ENCODE measurements at regions not wholly inside any gene's neighbourhood (a gene's known extent, or its start where the extent isn't known, plus 50 kb on each side); places are given as distances from the start of the nearest gene placed in this dataset.
"Not testable (repeated sequence)": the region's sequence is repeated elsewhere in the genome, so short reads cannot be mapped to it uniquely, and the experiment has no call there.

DNA sequence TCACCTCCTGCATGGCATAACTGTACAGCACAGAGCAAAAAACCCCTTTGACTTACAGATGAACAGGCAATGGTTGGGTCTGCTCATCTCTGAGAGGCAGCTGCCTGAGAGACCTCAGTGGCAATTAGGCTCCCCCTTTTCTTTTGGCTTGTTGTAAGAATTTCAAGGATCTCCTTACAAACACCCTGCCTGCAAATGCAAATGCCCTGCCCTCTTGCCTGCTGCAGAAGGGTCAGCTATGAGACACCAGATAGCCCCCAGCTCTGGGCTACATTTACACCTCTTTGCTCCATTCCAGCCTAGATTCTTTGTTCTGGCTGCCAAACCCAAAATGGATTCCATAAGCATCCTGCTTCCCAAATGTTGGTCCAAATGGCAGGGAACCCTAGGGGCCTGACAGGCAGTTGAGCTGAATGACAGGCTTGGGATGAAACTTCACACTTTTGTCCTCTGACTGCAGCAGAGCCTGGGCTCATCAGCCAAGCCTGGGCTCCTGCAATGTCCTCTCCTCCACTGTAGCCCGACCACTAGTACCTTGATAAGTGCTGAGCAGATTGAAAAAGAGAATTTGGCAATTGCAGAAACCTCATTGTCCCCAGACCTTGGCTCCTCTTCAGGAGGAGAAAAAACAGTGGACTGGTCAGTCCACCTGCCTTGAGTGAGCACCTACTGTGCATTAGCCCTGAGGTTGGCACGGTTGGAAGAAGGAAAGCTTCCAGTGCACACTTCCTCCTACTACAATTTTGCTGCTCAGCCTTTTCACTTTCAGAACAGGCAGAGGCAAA is 678.3 kb downstream of the BCL11A start:
- no peak for DNase-seq (ENCODE audit: low read depth)

DNA sequence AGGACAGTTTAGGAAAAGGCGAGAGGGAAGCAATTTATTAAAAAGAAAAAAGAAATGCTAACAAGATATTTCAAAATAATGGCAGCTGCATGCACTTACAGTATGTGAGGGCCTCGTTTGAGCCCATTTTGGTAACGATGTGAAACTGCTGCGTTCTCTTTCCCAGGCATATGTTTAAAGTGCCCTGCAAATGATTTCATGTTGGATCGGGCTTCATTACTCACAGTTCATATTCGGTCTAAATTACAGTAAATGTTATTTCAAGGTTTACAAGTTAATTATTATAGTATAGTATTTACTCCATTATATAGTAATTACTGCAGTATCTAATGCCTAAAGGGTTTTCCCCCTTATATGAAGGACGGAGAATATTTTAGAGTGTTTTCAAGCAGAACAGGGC is 679.1 kb downstream of the BCL11A start:
- no peak for DNase-seq (ENCODE audit: low read depth)

DNA sequence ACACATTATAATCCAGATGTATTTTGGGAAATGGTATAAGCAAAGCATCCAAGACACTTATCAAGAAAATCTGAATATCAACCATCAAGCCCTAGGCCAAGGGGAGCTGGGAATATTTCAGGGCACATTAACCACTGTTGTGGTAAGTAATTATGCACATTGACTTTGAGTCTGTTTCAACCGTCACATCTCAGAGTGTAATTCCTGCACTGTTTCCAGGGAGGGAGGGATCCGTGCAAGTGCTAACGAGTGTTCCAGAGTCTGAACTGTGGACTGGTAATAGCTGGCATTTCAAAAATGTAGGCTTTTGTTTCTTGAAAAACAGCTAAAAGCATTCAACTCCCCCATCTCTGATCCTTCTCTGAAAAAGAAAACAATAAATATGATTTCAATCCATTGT is 681.6 kb downstream of the BCL11A start:
- no peak for DNase-seq (ENCODE audit: low read depth)

DNA sequence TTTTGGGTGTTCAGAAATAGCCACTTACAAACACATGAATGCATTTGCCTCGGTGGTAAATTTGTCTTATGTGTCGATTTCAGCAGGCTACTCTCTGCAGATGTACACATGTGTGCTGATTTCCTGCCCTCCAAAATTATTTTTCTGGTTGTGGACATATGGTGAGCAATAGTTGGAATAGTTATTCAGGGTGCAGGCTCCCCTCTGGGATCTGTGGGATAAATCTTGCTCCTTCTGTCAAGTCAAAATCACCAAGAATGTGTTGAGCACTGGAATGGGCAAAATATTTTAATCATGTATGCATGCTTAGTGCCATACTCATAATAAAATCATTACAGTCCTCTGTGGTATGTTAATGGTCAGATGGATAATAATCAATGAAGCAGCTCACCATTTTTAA is 684.5 kb downstream of the BCL11A start:
- DNase-seq (ENCODE audit: low read depth) = no peak

DNA sequence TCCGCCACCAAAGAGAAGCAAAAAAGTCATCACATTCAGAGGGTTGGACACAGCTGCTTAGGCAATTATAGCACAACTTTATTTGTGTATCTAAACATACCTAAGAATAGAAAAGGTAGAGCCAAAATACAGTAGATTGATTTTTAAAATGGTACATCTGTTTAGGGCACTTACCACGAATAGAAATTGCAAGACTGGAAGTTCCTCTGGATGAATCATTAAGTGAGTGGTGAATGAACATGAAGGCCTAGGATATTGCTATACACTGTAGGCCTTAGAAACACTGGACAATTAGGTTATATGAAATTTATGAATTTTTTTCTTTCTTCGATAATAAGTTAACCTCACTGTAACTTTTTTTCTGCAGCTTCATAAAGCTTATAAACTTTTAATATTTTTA is 687.0 kb downstream of the BCL11A start:
- no peak for DNase-seq (ENCODE audit: low read depth)

DNA sequence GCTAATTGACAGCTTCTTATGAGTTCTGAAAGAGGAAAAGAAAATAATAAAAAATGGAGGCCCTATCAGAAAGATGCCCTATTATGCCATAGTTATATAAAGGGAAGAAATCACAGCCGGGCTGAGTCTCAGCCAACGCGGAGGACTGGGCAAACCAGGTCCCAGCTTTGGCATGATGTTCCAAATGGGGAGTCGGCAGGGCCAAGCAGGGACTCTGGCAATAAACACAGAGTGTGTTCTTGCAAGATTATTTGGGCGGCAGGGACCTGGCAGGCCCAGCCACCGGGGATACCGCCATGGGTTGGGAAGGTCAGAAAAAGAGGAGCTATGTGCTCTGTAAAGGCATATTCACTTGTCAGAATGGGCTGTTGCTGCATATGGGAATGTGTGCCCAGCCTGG is 694.9 kb downstream of the BCL11A start:
- DNase-seq (ENCODE audit: low read depth) = no peak

DNA sequence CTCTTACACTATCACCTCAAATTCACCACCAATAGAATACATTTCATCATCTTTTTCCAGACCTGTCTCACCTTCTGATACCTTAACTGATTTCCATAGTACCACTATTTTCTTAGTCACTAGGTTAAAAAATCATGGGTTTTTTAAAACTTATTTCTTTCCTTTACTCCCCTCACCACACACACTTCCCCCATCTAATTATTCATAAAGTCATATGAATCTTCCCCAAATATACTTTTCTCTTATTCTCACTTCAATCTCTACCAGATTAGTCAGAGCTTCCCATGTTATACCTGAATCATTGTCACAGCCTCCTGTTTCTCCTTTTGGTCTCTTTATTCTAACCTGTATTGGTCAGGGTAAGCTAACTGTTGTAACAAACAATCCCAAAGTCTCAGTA is 696.3 kb downstream of the BCL11A start:
- DNase-seq (ENCODE audit: low read depth) = no peak

DNA sequence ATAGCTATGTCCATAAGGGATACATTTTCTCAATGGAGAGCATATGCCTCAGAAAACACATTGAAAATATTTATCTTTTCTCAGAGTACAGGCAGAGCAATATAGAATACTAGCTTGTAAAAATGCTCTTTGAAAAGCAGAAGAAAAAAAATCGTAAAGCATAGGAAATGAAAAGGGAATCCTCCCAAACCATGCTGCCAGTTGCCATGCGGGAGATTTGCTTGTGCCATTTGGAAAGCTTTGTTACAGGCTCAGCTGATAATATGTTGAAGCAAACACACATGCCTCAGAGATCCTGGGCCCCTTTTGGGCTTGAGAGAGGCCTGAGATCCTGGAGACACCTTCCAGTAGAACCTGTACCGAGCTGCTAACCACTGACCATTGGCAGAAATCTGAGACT is 697.1 kb downstream of the BCL11A start:
- no peak for DNase-seq (ENCODE audit: low read depth)

DNA sequence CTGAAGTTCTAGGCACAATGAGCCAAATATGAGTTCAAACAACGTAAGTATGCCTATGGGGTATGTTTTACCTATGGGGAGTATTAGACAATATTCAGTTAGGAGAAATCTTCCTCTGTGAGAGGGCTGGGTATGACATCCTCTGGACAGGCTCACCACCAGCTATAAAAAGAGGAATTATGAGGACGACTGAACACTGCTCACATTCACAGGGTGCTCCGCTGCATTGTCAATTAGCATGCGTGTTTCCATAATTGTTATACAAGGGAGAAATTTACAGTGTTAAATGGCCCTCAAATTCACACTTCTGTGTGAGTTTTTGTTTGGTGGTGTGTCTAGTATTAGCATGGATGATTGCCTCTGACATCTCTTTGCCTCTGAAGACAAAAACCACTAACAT is 700.4 kb downstream of the BCL11A start:
- DNase-seq (ENCODE audit: low read depth) = no peak

DNA sequence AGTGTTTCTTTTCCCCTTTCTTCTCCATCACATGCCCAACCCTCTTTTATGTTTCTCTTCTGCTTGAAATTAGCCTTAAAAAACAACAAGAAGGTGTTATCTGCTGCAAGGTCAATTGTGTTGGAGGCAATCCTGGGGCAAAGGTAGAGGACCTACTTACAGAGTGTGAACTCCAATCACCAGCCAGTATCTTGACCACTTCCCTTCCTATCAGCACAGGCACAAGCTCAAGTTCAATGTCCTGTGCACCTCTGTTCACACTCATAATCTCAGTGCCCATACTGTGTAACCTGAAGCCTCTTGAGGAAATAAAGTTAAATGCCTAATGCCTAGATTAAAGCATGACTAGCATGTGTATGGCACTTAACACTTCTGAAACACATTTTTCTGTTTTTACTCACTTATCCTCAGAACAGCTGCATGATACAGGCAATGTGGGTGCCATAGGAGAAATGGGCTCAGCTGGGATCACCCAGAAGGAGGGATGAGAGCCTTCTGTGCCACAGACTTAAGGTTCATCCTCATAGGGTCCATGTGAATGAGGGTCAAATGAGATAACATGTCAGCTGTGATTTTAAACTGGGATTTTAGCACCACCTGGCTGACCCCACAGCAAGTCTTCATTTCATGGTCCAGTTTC is 701.5 kb downstream of the BCL11A start:
- DNase-seq (ENCODE audit: low read depth) = no peak

DNA sequence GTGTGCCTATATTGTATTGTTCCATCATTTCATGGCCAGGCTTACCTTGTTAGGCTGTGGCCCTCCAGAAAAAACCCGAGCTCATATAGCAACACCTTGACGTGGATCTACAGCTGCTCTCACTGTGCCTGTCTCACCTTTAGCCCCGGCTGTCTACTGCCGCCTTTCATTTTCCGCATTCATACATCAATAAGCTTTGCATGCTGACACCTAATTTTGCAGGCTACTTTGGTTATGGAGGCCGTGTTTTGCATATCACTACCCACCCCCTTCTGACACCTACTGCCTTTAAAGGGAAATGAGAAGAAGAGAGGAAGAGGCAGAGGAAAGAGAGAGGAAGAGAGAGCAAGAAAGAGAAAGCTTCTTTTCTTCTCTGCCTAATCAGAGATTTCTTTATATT is 702.9 kb downstream of the BCL11A start:
- no peak for DNase-seq (ENCODE audit: low read depth)

DNA sequence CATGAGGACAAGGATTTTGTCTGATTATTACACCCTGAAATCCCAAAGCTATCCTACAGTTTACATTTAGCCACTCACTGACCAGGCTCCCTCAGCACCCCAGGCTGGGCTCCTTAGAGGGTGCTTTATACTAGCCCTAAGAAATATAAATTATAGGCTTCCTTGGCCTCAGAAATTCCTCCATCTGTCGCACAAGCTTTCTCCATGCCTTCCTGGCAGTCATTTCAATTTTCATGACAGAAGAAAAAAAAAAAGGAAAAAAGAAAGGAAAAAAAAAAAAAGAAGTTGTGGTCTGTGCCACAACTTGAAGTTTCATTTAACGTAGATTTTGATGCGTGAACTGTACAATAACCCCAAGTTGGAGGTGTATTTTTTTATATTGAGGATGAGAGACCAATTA is 719.5 kb downstream of the BCL11A start:
- DNase-seq (ENCODE audit: low read depth) = no peak

DNA sequence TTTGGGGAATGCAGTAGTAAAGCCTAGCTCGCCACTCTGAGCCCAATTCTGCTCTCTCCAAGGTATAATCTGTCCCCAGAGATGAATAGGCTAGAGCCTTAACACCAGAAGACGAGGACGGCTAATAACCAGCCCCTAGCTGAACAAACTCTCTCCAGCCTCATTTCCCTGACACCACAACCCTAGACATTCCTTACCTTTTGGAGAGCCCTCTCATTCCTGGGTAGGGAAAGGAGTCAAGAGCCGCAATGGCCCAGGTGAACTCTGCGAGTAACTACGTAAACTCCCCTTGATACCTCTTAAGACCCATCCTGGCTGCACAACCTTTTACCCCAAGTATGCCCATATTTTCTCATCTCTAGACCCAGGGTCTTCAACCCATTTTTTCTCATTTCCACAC is 722.9 kb downstream of the BCL11A start:
- DNase-seq (ENCODE audit: low read depth) = no peak

DNA sequence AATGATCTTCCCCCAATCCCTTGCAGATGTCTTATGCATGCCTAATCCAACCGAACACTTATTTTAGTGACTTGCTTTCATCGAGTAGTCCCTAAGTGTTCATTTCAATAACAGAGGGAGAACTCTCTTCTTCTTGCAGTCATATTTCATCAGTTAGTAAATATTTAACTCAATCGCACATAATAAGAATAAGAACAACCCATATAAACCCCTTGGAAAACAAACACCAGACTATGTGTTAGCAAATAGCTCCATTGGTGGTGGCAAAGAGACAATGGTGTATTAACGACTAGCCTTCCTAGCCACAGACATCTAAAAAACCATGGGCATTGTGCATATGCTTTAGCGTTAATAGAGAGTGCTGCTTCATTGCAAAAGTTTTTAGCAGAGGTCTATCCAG is 725.8 kb downstream of the BCL11A start:
- no peak for DNase-seq (ENCODE audit: low read depth)

DNA sequence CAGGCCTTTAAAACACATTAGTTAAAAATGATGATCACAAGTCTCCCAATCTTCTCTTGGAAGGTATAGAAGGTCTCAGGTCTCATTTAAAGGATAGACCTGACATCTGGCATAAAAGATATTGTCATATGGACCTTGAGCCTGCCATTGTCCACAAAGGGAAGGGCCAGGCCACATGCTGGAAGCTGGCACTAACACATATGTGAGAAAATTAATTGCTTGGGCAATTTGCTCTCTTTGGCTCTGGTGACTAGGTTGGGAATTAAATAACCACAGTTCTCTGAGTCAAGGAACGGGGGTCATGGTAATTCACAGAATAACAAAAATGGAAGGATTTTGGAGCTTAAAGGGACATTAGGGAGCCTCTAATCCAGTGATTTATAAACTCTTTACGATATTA is 727.3 kb downstream of the BCL11A start:
- no peak for DNase-seq (ENCODE audit: low read depth)

DNA sequence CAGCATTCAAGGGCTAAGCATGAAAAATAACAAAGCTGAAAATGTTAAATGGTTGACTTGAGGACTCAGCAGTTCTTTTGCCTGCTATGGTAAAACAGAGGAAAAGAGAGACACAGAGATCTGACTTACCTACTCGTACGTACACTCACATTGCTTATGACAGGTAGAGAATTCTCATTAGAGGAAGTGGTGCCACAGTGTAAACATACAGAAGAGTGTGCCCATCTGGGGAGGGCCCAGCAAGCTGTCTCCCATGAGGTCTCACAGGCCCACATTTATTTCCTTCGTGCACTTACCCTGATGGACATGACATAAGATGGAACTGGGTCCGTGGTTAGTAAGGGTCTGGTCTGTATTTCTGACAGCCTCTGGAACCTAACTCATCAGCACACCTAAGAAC is 729.1 kb downstream of the BCL11A start:
- DNase-seq (ENCODE audit: low read depth) = no peak

DNA sequence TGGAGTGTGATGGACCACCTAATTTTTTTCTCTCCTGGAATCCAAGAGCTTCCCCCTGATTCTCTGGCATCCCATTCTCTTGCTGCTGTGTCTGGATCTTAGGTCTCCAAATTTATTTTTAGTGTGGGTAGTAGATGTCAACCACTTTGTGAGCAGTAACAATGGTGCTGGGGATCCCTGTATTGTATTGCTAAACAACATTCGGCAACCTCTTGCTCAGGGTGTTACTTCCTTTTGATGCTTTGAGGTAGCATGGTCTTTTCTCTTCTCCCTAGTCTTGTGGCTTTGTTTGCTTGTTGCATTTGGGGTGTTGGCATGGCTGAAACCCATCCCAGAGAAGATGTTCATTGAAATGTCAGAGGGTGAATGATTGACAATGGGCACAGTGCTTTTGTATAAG is 737.4 kb downstream of the BCL11A start:
- DNase-seq (ENCODE audit: low read depth) = no peak

DNA sequence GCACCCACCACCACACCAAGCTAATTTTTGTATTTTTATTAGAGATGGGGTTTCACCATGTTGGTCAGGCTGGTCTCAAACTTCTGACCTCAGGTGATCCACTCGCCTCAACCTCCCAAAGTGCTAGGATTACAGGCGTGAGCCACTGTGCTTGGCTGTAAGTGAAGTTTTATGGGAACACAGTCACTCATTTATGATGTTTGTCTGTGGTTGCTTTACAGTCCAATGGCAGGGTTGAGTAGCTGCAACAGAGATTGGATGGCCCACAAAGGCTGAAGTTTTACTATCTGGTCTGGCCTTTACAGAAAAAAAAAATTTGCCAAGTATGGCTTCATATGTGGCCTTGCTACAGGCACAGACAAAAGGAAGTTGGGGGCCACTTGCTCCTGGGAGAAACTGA is 743.2 kb downstream of the BCL11A start:
- DNase-seq (ENCODE audit: low read depth) = not testable (repeated sequence)

DNA sequence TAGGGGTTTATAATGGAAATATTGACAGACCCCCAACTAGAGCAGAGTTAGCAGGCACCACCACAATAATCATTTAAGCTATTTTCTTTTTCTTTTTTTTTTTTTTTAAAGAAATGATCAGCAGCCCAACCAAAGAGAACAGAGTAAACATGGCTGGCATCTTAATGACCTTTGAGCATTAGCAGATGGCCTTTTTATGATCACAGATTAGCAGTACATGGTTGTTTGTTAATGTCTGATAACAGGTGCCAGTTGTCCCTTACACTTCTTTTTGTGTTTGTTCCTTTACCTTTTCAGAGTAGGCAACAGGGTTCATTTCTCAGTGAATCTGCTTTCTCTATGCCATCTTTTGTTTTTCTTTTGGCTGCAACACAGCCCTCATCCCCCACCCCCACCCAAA is 747.0 kb downstream of the BCL11A start:
- DNase-seq (ENCODE audit: low read depth) = no peak

DNA sequence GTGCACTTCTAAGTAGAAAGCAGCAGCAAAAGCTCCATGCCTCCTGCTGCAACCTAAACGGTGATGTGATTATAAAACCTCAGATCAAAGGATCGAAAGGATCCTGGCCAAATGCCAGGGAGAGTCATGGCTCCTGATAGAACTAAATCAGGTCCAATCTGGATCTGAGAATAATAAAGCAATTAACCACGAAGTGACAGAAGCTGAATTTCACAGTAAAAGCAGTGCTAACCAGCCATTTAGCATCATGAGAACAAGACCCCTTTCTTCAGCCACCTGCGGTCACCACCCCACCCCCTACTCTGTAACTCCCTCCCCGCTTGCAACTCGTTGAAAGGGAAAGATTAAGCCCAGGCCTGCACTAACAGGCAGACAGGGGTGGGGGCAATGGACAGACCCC is 748.7 kb downstream of the BCL11A start:
- DNase-seq (ENCODE audit: low read depth) = no peak

DNA sequence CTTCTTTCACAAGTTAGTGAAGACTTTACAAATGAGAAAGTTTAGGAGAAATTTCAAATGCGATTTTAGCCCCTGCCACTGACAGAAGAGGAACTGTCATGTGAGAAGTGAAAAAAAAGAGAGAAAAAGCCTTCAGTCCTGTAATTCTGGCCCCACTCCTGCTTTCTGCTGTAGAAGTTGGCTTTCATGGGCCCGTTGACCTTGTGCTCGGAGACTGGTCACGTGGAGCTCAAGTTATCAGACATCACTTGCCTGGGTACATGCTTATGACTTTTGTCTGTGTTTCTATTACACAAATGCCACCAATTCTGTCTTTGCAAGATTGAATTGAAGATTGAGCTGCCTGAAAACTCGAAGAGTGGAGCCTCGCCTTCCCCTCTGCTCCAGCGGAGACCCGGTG is 749.9 kb downstream of the BCL11A start:
- DNase-seq (ENCODE audit: low read depth) = no peak

DNA sequence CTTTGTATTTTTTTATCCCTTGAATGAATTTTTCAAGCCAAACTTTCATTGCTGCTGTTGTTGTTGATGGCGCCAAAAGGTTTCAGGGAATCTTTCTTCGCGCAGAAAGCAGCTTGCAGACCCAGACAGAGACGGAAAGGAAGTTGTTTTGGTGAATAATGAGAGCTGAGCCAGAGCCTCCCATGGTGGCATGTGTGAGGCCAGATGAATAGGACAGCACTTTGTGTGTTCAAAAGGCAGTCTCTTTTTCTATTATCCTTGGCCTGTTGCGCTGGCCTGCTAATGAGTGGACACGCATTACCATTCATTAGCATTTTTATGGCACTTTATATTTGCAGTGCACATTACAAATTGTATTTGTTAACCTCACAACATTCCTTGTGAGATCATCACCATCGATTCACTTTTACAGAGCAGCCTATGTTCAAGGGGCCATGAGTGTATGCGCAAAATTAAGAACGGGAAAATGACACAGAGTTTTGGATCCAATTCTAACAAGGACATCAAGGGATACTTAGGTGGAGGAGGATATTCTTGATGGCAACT is 754.7 kb downstream of the BCL11A start:
- DNase-seq (ENCODE audit: low read depth) = no peak

DNA sequence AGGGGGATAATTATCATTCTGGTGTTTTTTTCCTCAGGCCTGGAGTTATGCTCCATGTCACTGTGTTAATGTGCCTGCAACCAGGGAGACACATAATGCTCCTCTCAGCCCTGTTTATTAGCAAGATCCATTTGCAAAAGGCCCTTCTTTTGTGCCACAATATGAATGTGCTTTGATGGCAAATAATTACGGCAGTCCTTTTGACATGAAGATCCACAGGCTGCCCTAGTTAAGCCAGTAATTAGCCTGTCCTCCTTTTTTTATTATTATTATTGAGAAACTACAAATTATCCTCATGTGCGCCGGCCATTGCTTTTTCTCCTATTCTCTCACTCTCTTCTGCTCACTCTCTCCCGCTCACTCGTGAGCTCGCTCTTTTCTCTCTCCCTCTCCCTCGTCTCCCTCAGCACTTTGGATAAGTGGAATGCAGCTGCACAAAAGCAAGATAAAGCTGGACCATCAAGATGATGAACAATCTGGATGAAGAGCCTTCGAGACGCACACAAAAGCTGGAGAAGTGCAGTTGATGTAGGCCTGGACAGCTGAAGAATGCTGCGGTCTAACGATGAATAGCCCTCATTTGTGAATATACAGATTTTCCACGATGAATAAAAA is 762.3 kb downstream of the BCL11A start:
- DNase-seq (ENCODE audit: low read depth) = no peak

All from activated T-cell treated with anti-CD3 and anti-CD28 coated beads for 24 hours (primary cell).